Thyroid gland (tissue), 4 donors: ENCODE measurements at regions not wholly inside any gene's neighbourhood (a gene's known extent, or its start where the extent isn't known, plus 50 kb on each side); places are given as distances from the start of the nearest gene placed in this dataset.

Experiments used
- DNase-seq, 2 donors: peaks; one replicate each; pipeline ENCODE4 v3.0.0-alpha.2; 2019
- H3K27ac ChIP-seq, 3 donors: fragments of 200-600 bp; sonication (generic); 1 replicate in 2 of 3; 2 replicates in 1 of 3; pipeline ENCODE4 v1.5.1; 2016 to 2019; ENCODE audit warnings: mild to moderate bottlenecking in 1 of 3, moderate library complexity in 1 of 3
- H3K27me3 ChIP-seq: fragments of 200-600 bp; sonication (generic); one replicate; pipeline ENCODE4 v1.5.1; 2019
- H3K36me3 ChIP-seq, 2 donors: fragments of 200-600 bp; sonication (generic); one replicate each; pipeline ENCODE4 v1.5.1; 2016 to 2019
- H3K4me1 ChIP-seq, 2 donors: fragments of 200-600 bp; sonication (generic); one replicate each; pipeline ENCODE4 v1.5.1; 2017 to 2019
- H3K4me3 ChIP-seq, 3 donors: fragments of 200-600 bp; sonication (generic); replicated peaks in 1 of 3; 1 replicate in 2 of 3; 2 replicates in 1 of 3; pipeline ENCODE4 v1.5.1; 2016; ENCODE audit warnings: mild to moderate bottlenecking in 1 of 3
- H3K9me3 ChIP-seq: fragments of 200-600 bp; sonication (generic); one replicate; pipeline ENCODE4 v1.5.1; 2017
- CTCF ChIP-seq, 6 experiments: fragments of 200-600 bp in 3 of 6; fragments of 450-650 bp in 3 of 6; sonication (generic) in 3 of 6; IDR thresholded peaks; one replicate each; pipeline ENCODE4 v1.5.1; 2016 to 2019; ENCODE audit warnings: antibody characterized with exemption in 6 of 6, mild to moderate bottlenecking in 2 of 6, inconsistent platforms in 1 of 6, moderate library complexity in 1 of 6
- POLR2A ChIP-seq, 2 donors: fragments of 450-650 bp; IDR thresholded peaks; one replicate each; pipeline ENCODE4 v1.6.1; 2017; ENCODE audit warnings: antibody characterized with exemption in 2 of 2, mild to moderate bottlenecking in 2 of 2, moderate library complexity in 1 of 2
- WGBS, 2 donors: methylation state at CpG; one replicate each; pipeline ENCODE4 v1.1.5; 2017; 5-methylcytosine and 5-hydroxymethylcytosine counted together
- intact Hi-C: fragments of 100-400 bp; cut with DNase I; formaldehyde crosslinking; loops from one replicate; pipeline ENCODE4 v1.15.1; 2023

- Histone ChIP-seq H3K36me3 (no peaks in the 10 kb centered on the region), H3K9me3 (no peaks in the 10 kb centered on the region), H3K27ac (no peak overlapping the region), H3K4me3 (no peak overlapping the region), H3K4me1 (peaks cover 4 to 7% of the 10 kb centered on the region in 2 donors), H3K27me3 (no peaks in the 10 kb centered on the region)
- no peak for DNase-seq
- intact Hi-C loops, result no loop called here
- TF ChIP-seq CTCF (IDR thresholded peaks at IDR 0.05) (no peak), POLR2A (IDR thresholded peaks at IDR 0.05) (no peak)
- WGBS, 2 donors, result 77 to 78% methylated on average over 7 of the region's 7 CpGs
Observed at GRCh38 chr6:148143771-148144170, 198.9 kb upstream of the SASH1 start.

- Histone ChIP-seq H3K4me1 (peaks cover 4 to 7% of the 10 kb centered on the region in 2 donors), H3K27ac (no peak overlapping the region), H3K9me3 (no peaks in the 10 kb centered on the region), H3K36me3 (no peaks in the 10 kb centered on the region), H3K27me3 (no peaks in the 10 kb centered on the region), H3K4me3 (no peak overlapping the region)
- 33 to 39% methylated on average over 8 of the region's 8 CpGs for WGBS, 2 donors
- no peak for TF ChIP-seq POLR2A (IDR thresholded peaks at IDR 0.05)
- TF ChIP-seq CTCF (IDR thresholded peaks at IDR 0.05), result peak; percentile 45 to 85 (median 69)
- DNase-seq, result peak; percentile 77 to 86
- intact Hi-C loops, result no loop called here
Observed at GRCh38 chr6:148144917-148145521, 197.6 kb upstream of the SASH1 start.

GRCh38 chr6:148146717-148147462, 195.7 kb upstream of the SASH1 start:
- Histone ChIP-seq H3K9me3 (no peaks in the 10 kb centered on the region), H3K36me3 (no peaks in the 10 kb centered on the region), H3K4me3 (no peak overlapping the region), H3K27me3 (no peaks in the 10 kb centered on the region), H3K27ac (no peak overlapping the region), H3K4me1 (peaks cover 4 to 7% of the 10 kb centered on the region in 2 donors)
- no peak for TF ChIP-seq CTCF (IDR thresholded peaks at IDR 0.05)
- TF ChIP-seq POLR2A (IDR thresholded peaks at IDR 0.05), result no peak
- intact Hi-C loops, result no loop called here
- DNase-seq, result no peak
- WGBS, 2 donors, result 82 to 86% methylated on average over 12 of the region's 12 CpGs

DNA sequence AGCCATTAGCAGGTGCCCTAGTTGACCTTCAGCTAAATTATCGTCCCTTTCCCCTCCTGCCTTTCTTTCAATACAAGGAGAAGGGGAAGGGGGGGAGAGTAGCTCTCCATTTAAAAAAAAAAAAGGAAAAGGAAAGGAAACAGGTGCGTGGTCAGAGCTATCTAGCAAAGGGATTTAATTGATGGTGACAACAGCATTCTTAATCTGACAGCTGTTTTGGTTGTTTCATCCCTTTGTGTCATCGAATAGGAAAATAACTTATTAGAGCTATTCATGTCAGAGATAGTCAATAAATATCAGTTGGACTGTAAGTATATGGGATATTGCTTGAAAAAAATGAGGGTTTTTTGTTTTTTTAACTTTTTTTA, 195.2 kb upstream of the SASH1 start:
- Histone ChIP-seq H3K4me1 (peaks cover 4 to 7% of the 10 kb centered on the region in 2 donors), H3K27me3 (no peaks in the 10 kb centered on the region), H3K36me3 (no peaks in the 10 kb centered on the region), H3K27ac (no peak overlapping the region), H3K4me3 (no peak overlapping the region), H3K9me3 (no peaks in the 10 kb centered on the region)
- no peak for DNase-seq
- WGBS, 2 donors, result 67 to 79% methylated on average over 3 of the region's 3 CpGs
- intact Hi-C loops, result no loop called here
- no peak for TF ChIP-seq CTCF (IDR thresholded peaks at IDR 0.05)
- no peak for TF ChIP-seq POLR2A (IDR thresholded peaks at IDR 0.05)

DNA sequence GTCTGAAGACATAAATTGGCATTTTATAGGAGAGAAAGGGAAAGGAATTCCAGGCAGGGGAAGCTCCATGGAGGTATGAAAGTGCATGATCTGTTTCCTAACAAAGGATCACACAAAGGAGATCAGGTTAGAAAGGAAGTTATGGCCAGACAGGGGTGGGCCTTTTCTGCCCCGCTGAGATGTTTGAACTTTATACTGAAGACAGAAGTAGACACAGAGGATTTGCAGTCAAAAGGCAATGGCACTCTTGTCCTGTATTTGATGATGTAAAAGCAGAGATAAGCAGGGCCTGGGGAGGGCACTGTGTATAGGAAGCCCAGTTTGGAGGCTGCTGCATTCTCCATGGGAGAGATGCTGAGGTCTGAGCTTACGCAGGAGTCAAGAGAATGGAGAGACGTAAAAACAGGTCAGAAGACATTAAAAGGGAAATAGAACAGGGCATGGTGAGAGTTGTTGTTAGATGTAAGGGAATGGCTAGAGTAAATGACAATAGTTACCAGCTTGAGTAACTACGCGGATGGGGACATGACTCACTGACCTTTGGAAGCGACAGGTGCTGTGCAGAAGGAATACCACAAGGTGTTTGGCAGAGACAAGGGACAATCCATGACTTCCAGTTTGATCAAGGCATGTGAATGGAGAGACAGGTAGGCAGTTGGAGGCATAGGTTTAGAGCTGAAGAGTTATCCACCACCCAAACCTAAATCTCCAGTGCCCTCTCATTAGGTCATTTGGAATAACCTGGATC, 190.6 kb upstream of the SASH1 start:
- no peak for DNase-seq
- intact Hi-C loops, result no loop called here
- no peaks in the 10 kb centered on the region for H3K36me3 ChIP-seq
- peaks cover 7 to 15% of the 10 kb centered on the region in 2 donors for H3K4me1 ChIP-seq
- no peak for TF ChIP-seq POLR2A (IDR thresholded peaks at IDR 0.05)
- no peak for TF ChIP-seq CTCF (IDR thresholded peaks at IDR 0.05)
- H3K4me3 ChIP-seq, result no peak overlapping the region
- 95 to 97% methylated on average over 6 of the region's 6 CpGs for WGBS, 2 donors
- H3K27ac ChIP-seq, result no peak overlapping the region
- H3K9me3 ChIP-seq, result no peaks in the 10 kb centered on the region
- no peaks in the 10 kb centered on the region for H3K27me3 ChIP-seq
